ENCODE measurements at regions not wholly inside any gene's neighbourhood (a gene's known extent, or its start where the extent isn't known, plus 50 kb on each side); places are given as distances from the start of the nearest gene placed in this dataset.
A peak's percentile ranks its signal among the peaks of the same experiment; 100 is the strongest.

GRCh38 chr6:53986721-53987521 is 124.3 kb upstream of the MLIP start:
- Histone ChIP-seq H3K27ac (no peak overlapping the region), H3K36me3 (no peaks in the 10 kb centered on the region), H3K9me3 (ENCODE audit: severe bottlenecking) (no peaks in the 10 kb centered on the region), H3K4me3 (ENCODE audit: low read depth, low read length) (no peak overlapping the region), H3K27me3 (ENCODE audit: insufficient read depth, low read depth, severe bottlenecking) (peaks cover 20% of the 10 kb centered on the region)
- no peak for DNase-seq
- TF ChIP-seq CTCF (IDR thresholded peaks at IDR 0.05; ENCODE audit: low read depth, low read length), result 0 out of 2 replicates have a peak, but pooled peaks have one; percentile 1

- Histone ChIP-seq H3K27me3 (ENCODE audit: insufficient read depth, low read depth, severe bottlenecking) (peaks cover 20% of the 10 kb centered on the region), H3K9me3 (ENCODE audit: severe bottlenecking) (no peaks in the 10 kb centered on the region), H3K4me3 (ENCODE audit: low read depth, low read length) (no peak overlapping the region), H3K36me3 (no peaks in the 10 kb centered on the region), H3K27ac (no peak overlapping the region)
- no peak for DNase-seq
- TF ChIP-seq CTCF (IDR thresholded peaks at IDR 0.05; ENCODE audit: low read depth, low read length), result no peak
Measured at GRCh38 chr6:53987522-53987888, 123.7 kb upstream of the MLIP start.

GRCh38 chr6:53989504-53989903 is 121.7 kb upstream of the MLIP start:
- no peaks in the 10 kb centered on the region for H3K9me3 ChIP-seq (ENCODE audit: severe bottlenecking)
- peaks cover 24% of the 10 kb centered on the region for H3K27me3 ChIP-seq (ENCODE audit: insufficient read depth, low read depth, severe bottlenecking)
- TF ChIP-seq CTCF (IDR thresholded peaks at IDR 0.05; ENCODE audit: low read depth, low read length), result no peak
- H3K36me3 ChIP-seq, result no peaks in the 10 kb centered on the region
- DNase-seq, result no peak
- H3K27ac ChIP-seq, result no peak overlapping the region
- H3K4me3 ChIP-seq (ENCODE audit: low read depth, low read length), result no peak overlapping the region

- H3K36me3 ChIP-seq, result no peaks in the 10 kb centered on the region
- no peak overlapping the region for H3K4me3 ChIP-seq (ENCODE audit: low read depth, low read length)
- H3K27me3 ChIP-seq (ENCODE audit: insufficient read depth, low read depth, severe bottlenecking), result peaks cover 22% of the 10 kb centered on the region
- H3K27ac ChIP-seq, result no peak overlapping the region
- no peak for DNase-seq
- H3K9me3 ChIP-seq (ENCODE audit: severe bottlenecking), result no peaks in the 10 kb centered on the region
- TF ChIP-seq CTCF (IDR thresholded peaks at IDR 0.05; ENCODE audit: low read depth, low read length), result no peak
Measured at GRCh38 chr6:53992522-53992921, 118.7 kb upstream of the MLIP start.

- no peak for DNase-seq
- Histone ChIP-seq H3K9me3 (ENCODE audit: severe bottlenecking) (no peaks in the 10 kb centered on the region), H3K4me3 (ENCODE audit: low read depth, low read length) (no peak overlapping the region), H3K36me3 (no peaks in the 10 kb centered on the region), H3K27me3 (ENCODE audit: insufficient read depth, low read depth, severe bottlenecking) (peaks cover 31% of the 10 kb centered on the region), H3K27ac (no peak overlapping the region)
- no peak for TF ChIP-seq CTCF (IDR thresholded peaks at IDR 0.05; ENCODE audit: low read depth, low read length)
Measured at GRCh38 chr6:53994201-53994600, 117.0 kb upstream of the MLIP start.

GRCh38 chr6:53995935-53996334 is 115.3 kb upstream of the MLIP start:
- Histone ChIP-seq H3K27ac (no peak overlapping the region), H3K4me3 (ENCODE audit: low read depth, low read length) (no peak overlapping the region), H3K36me3 (no peaks in the 10 kb centered on the region), H3K9me3 (ENCODE audit: severe bottlenecking) (no peaks in the 10 kb centered on the region), H3K27me3 (ENCODE audit: insufficient read depth, low read depth, severe bottlenecking) (peaks cover 41% of the 10 kb centered on the region)
- no peak for DNase-seq
- no peak for TF ChIP-seq CTCF (IDR thresholded peaks at IDR 0.05; ENCODE audit: low read depth, low read length)
